ENCODE measurements at regions not wholly inside any gene's neighbourhood (a gene's known extent, or its start where the extent isn't known, plus 50 kb on each side); places are given as distances from the start of the nearest gene placed in this dataset.

DNA sequence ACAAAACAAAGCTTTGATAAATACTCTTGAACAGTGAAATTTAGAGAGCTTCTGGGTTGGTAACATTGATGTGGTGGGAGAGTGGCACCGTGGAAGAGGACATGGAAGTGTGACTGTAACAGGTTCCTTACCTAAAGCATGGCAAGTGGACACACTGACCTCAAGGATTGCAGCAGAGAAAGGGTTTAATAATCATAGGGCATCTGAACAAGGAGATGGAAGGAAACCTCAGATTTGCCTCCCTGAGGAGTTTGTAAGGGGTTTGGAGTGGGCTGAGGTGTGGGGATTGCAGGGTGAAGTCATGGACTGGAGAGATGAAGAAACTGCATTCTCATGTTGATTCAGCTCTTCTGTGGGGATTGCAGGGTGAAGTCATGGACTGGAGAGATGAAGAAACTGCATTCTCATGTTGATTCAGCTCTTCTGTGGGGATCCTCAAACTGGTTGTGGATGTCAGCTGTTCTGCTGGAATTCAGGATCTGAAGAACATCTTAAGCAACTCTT lies 83.8 kb upstream of the TLK1 start:
- H3K27ac ChIP-seq (ENCODE audit: insufficient read depth, low read length, poor library complexity, severe bottlenecking) = no peak overlapping the region
- no peaks in the 10 kb centered on the region for H3K36me3 ChIP-seq (ENCODE audit: control insufficient read depth, insufficient read depth, low read length)
- H3K9me3 ChIP-seq (ENCODE audit: control insufficient read depth, low read length) = peaks cover 5% of the 10 kb centered on the region
- no peaks in the 10 kb centered on the region for H3K27me3 ChIP-seq (replicated peaks; ENCODE audit: control insufficient read depth, insufficient read depth, low read length, poor library complexity, severe bottlenecking)
- H3K4me1 ChIP-seq (ENCODE audit: control insufficient read depth, insufficient read depth, low read length, poor library complexity, severe bottlenecking) = peaks cover 18% of the 10 kb centered on the region
- no peak overlapping the region for H3K4me3 ChIP-seq (ENCODE audit: insufficient read depth, low read depth, low read length, poor library complexity, severe bottlenecking)
- no peak for DNase-seq

GRCh38 chr2:171241771-171242170 lies 81.1 kb upstream of the TLK1 start:
- Histone ChIP-seq H3K36me3 (ENCODE audit: control insufficient read depth, insufficient read depth, low read length) (no peaks in the 10 kb centered on the region), H3K4me1 (ENCODE audit: control insufficient read depth, insufficient read depth, low read length, poor library complexity, severe bottlenecking) (no peaks in the 10 kb centered on the region), H3K9me3 (ENCODE audit: control insufficient read depth, low read length) (peaks cover 5% of the 10 kb centered on the region), H3K27me3 (replicated peaks; ENCODE audit: control insufficient read depth, insufficient read depth, low read length, poor library complexity, severe bottlenecking) (no peaks in the 10 kb centered on the region), H3K27ac (ENCODE audit: insufficient read depth, low read length, poor library complexity, severe bottlenecking) (no peak overlapping the region), H3K4me3 (ENCODE audit: insufficient read depth, low read depth, low read length, poor library complexity, severe bottlenecking) (no peak overlapping the region)
- DNase-seq = no peak

- Histone ChIP-seq H3K27me3 (replicated peaks; ENCODE audit: control insufficient read depth, insufficient read depth, low read length, poor library complexity, severe bottlenecking) (no peaks in the 10 kb centered on the region), H3K36me3 (ENCODE audit: control insufficient read depth, insufficient read depth, low read length) (no peaks in the 10 kb centered on the region), H3K4me1 (ENCODE audit: control insufficient read depth, insufficient read depth, low read length, poor library complexity, severe bottlenecking) (no peaks in the 10 kb centered on the region), H3K4me3 (ENCODE audit: insufficient read depth, low read depth, low read length, poor library complexity, severe bottlenecking) (no peak overlapping the region), H3K27ac (ENCODE audit: insufficient read depth, low read length, poor library complexity, severe bottlenecking) (no peak overlapping the region), H3K9me3 (ENCODE audit: control insufficient read depth, low read length) (no peaks in the 10 kb centered on the region)
- DNase-seq = no peak
Measured at GRCh38 chr2:171238946-171239345, 78.3 kb upstream of the TLK1 start.

DNA sequence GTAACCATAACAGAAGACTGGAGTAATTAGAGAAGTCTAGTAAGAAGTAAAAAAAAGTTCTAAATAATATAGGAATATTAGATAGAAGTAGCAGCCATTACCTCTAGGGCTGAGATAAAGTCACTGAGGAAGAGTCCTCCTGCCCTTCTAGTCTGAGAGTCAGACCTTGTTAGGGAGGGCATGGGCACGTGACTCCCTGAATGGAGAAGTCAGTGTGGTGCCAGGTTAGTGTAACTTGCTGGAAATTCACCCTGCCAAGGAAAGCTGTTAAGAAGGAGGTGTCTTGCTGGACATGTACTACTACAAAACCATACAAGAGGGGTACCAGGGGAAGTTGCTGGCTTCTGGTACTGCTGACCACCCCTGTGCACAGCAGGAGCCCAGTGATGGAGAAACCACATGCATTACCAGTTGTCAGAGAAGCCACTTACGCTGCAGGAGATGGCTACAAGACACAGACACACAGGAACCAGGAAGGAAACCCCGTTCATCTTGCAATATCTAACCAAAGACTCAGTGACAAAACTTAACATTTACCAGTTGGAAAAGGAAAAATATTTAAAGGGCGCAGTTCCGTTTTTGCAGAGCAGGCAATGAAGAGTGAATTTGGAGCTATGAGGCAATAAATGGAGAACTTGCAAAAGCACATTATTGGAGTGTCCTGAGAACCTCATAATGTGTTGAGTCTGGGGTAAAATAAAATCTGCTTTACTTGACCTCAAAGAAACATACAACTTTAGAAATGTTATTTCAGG lies 77.2 kb upstream of the TLK1 start:
- no peak overlapping the region for H3K4me3 ChIP-seq (ENCODE audit: insufficient read depth, low read depth, low read length, poor library complexity, severe bottlenecking)
- no peaks in the 10 kb centered on the region for H3K36me3 ChIP-seq (ENCODE audit: control insufficient read depth, insufficient read depth, low read length)
- no peaks in the 10 kb centered on the region for H3K27me3 ChIP-seq (replicated peaks; ENCODE audit: control insufficient read depth, insufficient read depth, low read length, poor library complexity, severe bottlenecking)
- no peaks in the 10 kb centered on the region for H3K4me1 ChIP-seq (ENCODE audit: control insufficient read depth, insufficient read depth, low read length, poor library complexity, severe bottlenecking)
- no peak for DNase-seq
- H3K27ac ChIP-seq (ENCODE audit: insufficient read depth, low read length, poor library complexity, severe bottlenecking) = no peak overlapping the region
- no peaks in the 10 kb centered on the region for H3K9me3 ChIP-seq (ENCODE audit: control insufficient read depth, low read length)

DNA sequence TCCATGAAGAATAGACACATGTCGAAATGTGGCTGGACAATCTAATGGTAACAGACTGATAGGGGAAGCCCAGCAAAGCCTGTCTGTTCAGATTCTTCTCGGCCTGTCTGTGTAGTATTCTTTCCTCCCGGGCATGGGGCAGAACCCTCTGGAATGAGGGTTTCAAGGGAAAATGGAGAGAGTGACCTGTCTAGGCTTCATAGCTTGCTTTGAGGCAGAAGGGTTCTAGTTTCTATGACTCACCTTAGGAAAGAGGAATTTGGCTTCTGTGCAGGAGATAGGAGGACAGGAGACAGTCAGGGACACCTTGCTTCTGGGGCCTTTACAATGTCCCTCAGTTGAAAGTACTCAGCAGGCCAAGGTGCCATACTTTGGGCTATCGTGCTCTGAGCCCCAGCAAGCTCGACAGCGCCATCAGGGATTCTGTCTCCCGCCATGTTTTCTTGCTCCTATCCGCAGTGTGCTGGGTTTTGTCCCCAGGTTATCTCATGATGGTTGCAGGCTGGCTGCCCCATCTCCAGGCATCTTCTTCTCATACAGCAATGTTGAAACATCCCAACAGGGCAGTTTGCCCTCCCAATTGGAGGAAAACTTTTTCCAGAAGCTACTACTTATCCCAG lies 74.7 kb upstream of the TLK1 start:
- DNase-seq = no peak

DNA sequence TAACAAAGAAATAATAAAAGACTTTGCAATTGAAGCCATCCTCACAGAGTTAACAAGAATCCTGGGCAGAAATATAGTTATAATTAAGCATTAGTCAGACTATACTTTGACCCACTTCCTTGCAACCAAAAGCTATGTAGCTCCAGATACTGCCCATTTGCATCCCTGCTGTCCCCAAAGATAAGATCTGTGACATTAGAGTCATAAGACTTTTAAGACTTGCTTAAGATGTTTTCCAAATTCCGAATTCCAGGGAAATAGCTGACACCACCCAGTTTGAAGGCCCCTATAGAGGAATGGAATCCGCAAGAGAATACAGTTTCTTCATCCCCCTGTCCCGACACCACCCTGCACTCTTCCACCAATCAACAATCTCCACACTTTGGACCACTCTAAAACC lies 69.5 kb upstream of the TLK1 start:
- DNase-seq = no peak
- Histone ChIP-seq H3K9me3 (ENCODE audit: control insufficient read depth, low read length) (no peaks in the 10 kb centered on the region), H3K36me3 (ENCODE audit: control insufficient read depth, insufficient read depth, low read length) (no peaks in the 10 kb centered on the region), H3K4me3 (ENCODE audit: insufficient read depth, low read depth, low read length, poor library complexity, severe bottlenecking) (no peak overlapping the region), H3K4me1 (ENCODE audit: control insufficient read depth, insufficient read depth, low read length, poor library complexity, severe bottlenecking) (no peaks in the 10 kb centered on the region), H3K27me3 (replicated peaks; ENCODE audit: control insufficient read depth, insufficient read depth, low read length, poor library complexity, severe bottlenecking) (no peaks in the 10 kb centered on the region), H3K27ac (ENCODE audit: insufficient read depth, low read length, poor library complexity, severe bottlenecking) (no peak overlapping the region)

More for the DNA sequence above, 74.7 kb upstream of the TLK1 start:
- H3K4me1 ChIP-seq (ENCODE audit: control insufficient read depth, insufficient read depth, low read length, poor library complexity, severe bottlenecking) = no peaks in the 10 kb centered on the region
- H3K36me3 ChIP-seq (ENCODE audit: control insufficient read depth, insufficient read depth, low read length) = no peaks in the 10 kb centered on the region
- H3K27me3 ChIP-seq (replicated peaks; ENCODE audit: control insufficient read depth, insufficient read depth, low read length, poor library complexity, severe bottlenecking) = no peaks in the 10 kb centered on the region
- no peaks in the 10 kb centered on the region for H3K9me3 ChIP-seq (ENCODE audit: control insufficient read depth, low read length)
- H3K4me3 ChIP-seq (ENCODE audit: insufficient read depth, low read depth, low read length, poor library complexity, severe bottlenecking) = no peak overlapping the region
- no peak overlapping the region for H3K27ac ChIP-seq (ENCODE audit: insufficient read depth, low read length, poor library complexity, severe bottlenecking)

DNA sequence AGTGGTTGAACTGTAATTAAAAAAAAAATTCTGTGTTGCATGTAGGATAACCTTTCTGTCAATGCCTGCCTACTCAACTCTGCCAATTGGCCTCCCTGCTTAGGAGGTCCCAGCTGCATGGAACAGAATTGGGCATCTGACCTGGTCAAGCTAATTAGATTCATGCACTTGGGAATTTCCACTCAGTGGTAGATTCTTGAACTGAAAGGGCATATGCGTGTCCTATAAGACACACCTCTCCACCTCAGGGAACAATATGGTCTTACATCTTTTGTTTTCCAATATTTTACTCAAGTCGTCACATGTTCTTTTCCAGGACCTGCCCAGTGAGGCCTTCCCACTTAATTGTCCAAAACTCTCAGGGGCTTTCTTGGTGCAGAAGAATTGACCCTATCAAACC lies 68.1 kb upstream of the TLK1 start:
- no peaks in the 10 kb centered on the region for H3K4me1 ChIP-seq (ENCODE audit: control insufficient read depth, insufficient read depth, low read length, poor library complexity, severe bottlenecking)
- no peak overlapping the region for H3K4me3 ChIP-seq (ENCODE audit: insufficient read depth, low read depth, low read length, poor library complexity, severe bottlenecking)
- H3K27ac ChIP-seq (ENCODE audit: insufficient read depth, low read length, poor library complexity, severe bottlenecking) = no peak overlapping the region
- DNase-seq = no peak
- H3K27me3 ChIP-seq (replicated peaks; ENCODE audit: control insufficient read depth, insufficient read depth, low read length, poor library complexity, severe bottlenecking) = no peaks in the 10 kb centered on the region
- H3K9me3 ChIP-seq (ENCODE audit: control insufficient read depth, low read length) = no peaks in the 10 kb centered on the region
- no peaks in the 10 kb centered on the region for H3K36me3 ChIP-seq (ENCODE audit: control insufficient read depth, insufficient read depth, low read length)

GRCh38 chr2:171227066-171227782 lies 66.5 kb upstream of the TLK1 start:
- no peaks in the 10 kb centered on the region for H3K4me1 ChIP-seq (ENCODE audit: control insufficient read depth, insufficient read depth, low read length, poor library complexity, severe bottlenecking)
- H3K27ac ChIP-seq (ENCODE audit: insufficient read depth, low read length, poor library complexity, severe bottlenecking) = no peak overlapping the region
- H3K4me3 ChIP-seq (ENCODE audit: insufficient read depth, low read depth, low read length, poor library complexity, severe bottlenecking) = no peak overlapping the region
- no peaks in the 10 kb centered on the region for H3K36me3 ChIP-seq (ENCODE audit: control insufficient read depth, insufficient read depth, low read length)
- no peak for DNase-seq
- no peaks in the 10 kb centered on the region for H3K27me3 ChIP-seq (replicated peaks; ENCODE audit: control insufficient read depth, insufficient read depth, low read length, poor library complexity, severe bottlenecking)
- H3K9me3 ChIP-seq (ENCODE audit: control insufficient read depth, low read length) = no peaks in the 10 kb centered on the region

DNA sequence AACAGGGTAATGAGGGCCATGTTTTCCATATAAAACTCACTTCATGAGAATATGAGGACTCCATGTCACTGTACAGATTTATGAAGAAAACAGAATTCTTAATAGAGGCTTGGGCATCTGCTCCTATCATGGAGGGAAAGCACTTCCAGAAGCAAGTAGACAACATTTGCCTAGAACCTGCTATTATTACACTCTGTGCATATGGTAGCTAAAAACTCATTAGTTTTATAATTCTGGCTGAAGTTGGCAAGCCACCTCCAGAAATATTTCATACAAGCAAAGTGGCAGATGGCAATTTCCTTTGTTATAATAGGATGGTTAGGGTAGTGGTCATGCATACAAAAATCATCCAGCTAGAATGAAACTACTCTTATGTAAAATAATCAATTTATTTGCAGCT lies 65.8 kb upstream of the TLK1 start:
- Histone ChIP-seq H3K27me3 (replicated peaks; ENCODE audit: control insufficient read depth, insufficient read depth, low read length, poor library complexity, severe bottlenecking) (no peaks in the 10 kb centered on the region), H3K4me1 (ENCODE audit: control insufficient read depth, insufficient read depth, low read length, poor library complexity, severe bottlenecking) (no peaks in the 10 kb centered on the region), H3K36me3 (ENCODE audit: control insufficient read depth, insufficient read depth, low read length) (no peaks in the 10 kb centered on the region), H3K9me3 (ENCODE audit: control insufficient read depth, low read length) (no peaks in the 10 kb centered on the region), H3K27ac (ENCODE audit: insufficient read depth, low read length, poor library complexity, severe bottlenecking) (no peak overlapping the region), H3K4me3 (ENCODE audit: insufficient read depth, low read depth, low read length, poor library complexity, severe bottlenecking) (no peak overlapping the region)
- no peak for DNase-seq

GRCh38 chr2:171225989-171226388 lies 65.3 kb upstream of the TLK1 start:
- Histone ChIP-seq H3K9me3 (ENCODE audit: control insufficient read depth, low read length) (no peaks in the 10 kb centered on the region), H3K36me3 (ENCODE audit: control insufficient read depth, insufficient read depth, low read length) (no peaks in the 10 kb centered on the region), H3K27me3 (replicated peaks; ENCODE audit: control insufficient read depth, insufficient read depth, low read length, poor library complexity, severe bottlenecking) (no peaks in the 10 kb centered on the region), H3K4me1 (ENCODE audit: control insufficient read depth, insufficient read depth, low read length, poor library complexity, severe bottlenecking) (no peaks in the 10 kb centered on the region), H3K27ac (ENCODE audit: insufficient read depth, low read length, poor library complexity, severe bottlenecking) (no peak overlapping the region), H3K4me3 (ENCODE audit: insufficient read depth, low read depth, low read length, poor library complexity, severe bottlenecking) (no peak overlapping the region)
- no peak for DNase-seq

All from effector memory CD4-positive, alpha-beta T cell (primary cell).